ENCODE measurements at regions not wholly inside any gene's neighbourhood (a gene's known extent, or its start where the extent isn't known, plus 50 kb on each side); places are given as distances from the start of the nearest gene placed in this dataset.

- Histone ChIP-seq H3K4me3 (ENCODE audit: low read length) (no peak overlapping the region), H3K4me1 (ENCODE audit: control insufficient read depth, insufficient read depth, low read length) (no peaks in the 10 kb centered on the region), H3K27ac (ENCODE audit: low read depth, low read length) (no peak overlapping the region), H3K27me3 (ENCODE audit: control insufficient read depth, insufficient read depth, low read length, poor library complexity, severe bottlenecking) (no peaks in the 10 kb centered on the region), H3K9me3 (ENCODE audit: control insufficient read depth, low read length) (no peaks in the 10 kb centered on the region), H3K36me3 (ENCODE audit: control insufficient read depth, insufficient read depth, low read length) (no peaks in the 10 kb centered on the region), H3K9ac (ENCODE audit: extremely low read depth, low read length, poor library complexity, severe bottlenecking) (no peak overlapping the region)
- H3K9me3 Mint-ChIP-seq, result no peaks in the 10 kb centered on the region
- DNase-seq, result no peak
- H3K27me3 Mint-ChIP-seq (ENCODE audit: insufficient read depth), result no peaks in the 10 kb centered on the region
- WGBS, 2 experiments (ENCODE audit: insufficient coverage in 1 of 2, insufficient read length in 1 of 2), result 90 to 91% methylated on average over 2 to 3 of the region's 3 CpGs
- no peak for TF ChIP-seq CTCF (conservative IDR thresholded peaks at IDR 0.05)
- H3K4me1 Mint-ChIP-seq, result no peaks in the 10 kb centered on the region
- H3K36me3 Mint-ChIP-seq (ENCODE audit: low read depth), result no peaks in the 10 kb centered on the region
- no peak overlapping the region for H3K4me3 Mint-ChIP-seq
- no peak overlapping the region for H3K27ac Mint-ChIP-seq
Observed at GRCh38 chr4:52477191-52477780, 181.8 kb downstream of the USP46 start.

- no peaks in the 10 kb centered on the region for H3K9me3 Mint-ChIP-seq
- no peak overlapping the region for H3K4me3 Mint-ChIP-seq
- Histone ChIP-seq H3K9me3 (ENCODE audit: control insufficient read depth, low read length) (no peaks in the 10 kb centered on the region), H3K27me3 (ENCODE audit: control insufficient read depth, insufficient read depth, low read length, poor library complexity, severe bottlenecking) (no peaks in the 10 kb centered on the region), H3K9ac (ENCODE audit: extremely low read depth, low read length, poor library complexity, severe bottlenecking) (no peak overlapping the region), H3K4me1 (ENCODE audit: control insufficient read depth, insufficient read depth, low read length) (no peaks in the 10 kb centered on the region), H3K36me3 (ENCODE audit: control insufficient read depth, insufficient read depth, low read length) (no peaks in the 10 kb centered on the region), H3K27ac (ENCODE audit: low read depth, low read length) (no peak overlapping the region), H3K4me3 (ENCODE audit: low read length) (no peak overlapping the region)
- no peak overlapping the region for H3K27ac Mint-ChIP-seq
- WGBS, 2 experiments (ENCODE audit: insufficient coverage in 1 of 2, insufficient read length in 1 of 2), result 0 to 54% methylated on average over 1 to 2 of the region's 2 CpGs
- no peak for TF ChIP-seq CTCF (conservative IDR thresholded peaks at IDR 0.05)
- DNase-seq, result no peak
- H3K36me3 Mint-ChIP-seq (ENCODE audit: low read depth), result no peaks in the 10 kb centered on the region
- no peaks in the 10 kb centered on the region for H3K27me3 Mint-ChIP-seq (ENCODE audit: insufficient read depth)
- H3K4me1 Mint-ChIP-seq, result no peaks in the 10 kb centered on the region
Observed at GRCh38 chr4:52483186-52483890, 175.8 kb downstream of the USP46 start.

GRCh38 chr4:52507774-52508173 is 151.3 kb downstream of the USP46 start:
- H3K36me3 Mint-ChIP-seq (ENCODE audit: low read depth), result no peaks in the 10 kb centered on the region
- Histone ChIP-seq H3K27ac (ENCODE audit: low read depth, low read length) (no peak overlapping the region), H3K4me3 (ENCODE audit: low read length) (no peak overlapping the region), H3K27me3 (ENCODE audit: control insufficient read depth, insufficient read depth, low read length, poor library complexity, severe bottlenecking) (no peaks in the 10 kb centered on the region), H3K9me3 (ENCODE audit: control insufficient read depth, low read length) (no peaks in the 10 kb centered on the region), H3K36me3 (ENCODE audit: control insufficient read depth, insufficient read depth, low read length) (no peaks in the 10 kb centered on the region), H3K9ac (ENCODE audit: extremely low read depth, low read length, poor library complexity, severe bottlenecking) (no peak overlapping the region), H3K4me1 (ENCODE audit: control insufficient read depth, insufficient read depth, low read length) (no peaks in the 10 kb centered on the region)
- peaks cover 5% of the 10 kb centered on the region for H3K27me3 Mint-ChIP-seq (ENCODE audit: insufficient read depth)
- 100% methylated on average over 1 of the region's 1 CpG; no CpG with 5 or more reads in 1 of the 2 experiments for WGBS, 2 experiments (ENCODE audit: insufficient coverage in 1 of 2, insufficient read length in 1 of 2)
- H3K9me3 Mint-ChIP-seq, result no peaks in the 10 kb centered on the region
- H3K4me1 Mint-ChIP-seq, result peaks cover 6% of the 10 kb centered on the region
- no peak overlapping the region for H3K27ac Mint-ChIP-seq
- no peak overlapping the region for H3K4me3 Mint-ChIP-seq
- no peak for TF ChIP-seq CTCF (conservative IDR thresholded peaks at IDR 0.05)
- no peak for DNase-seq
